HG03439 (cell line): ENCODE measurements at regions not wholly inside any gene's neighbourhood (a gene's known extent, or its start where the extent isn't known, plus 50 kb on each side); places are given as distances from the start of the nearest gene placed in this dataset.
A peak's percentile ranks its signal among the peaks of the same experiment; 100 is the strongest.
"Not testable (repeated sequence)": the region's sequence is repeated elsewhere in the genome, so short reads cannot be mapped to it uniquely, and the experiment has no call there.

Experiments used
- ATAC-seq: cut with Tn5 transposase; IDR thresholded peaks from one replicate; pipeline ENCODE4 v1.9.1; 2021; ENCODE audit warnings: mild to moderate bottlenecking, moderate library complexity; ENCODE audit not compliant: unreplicated experiment

DNA sequence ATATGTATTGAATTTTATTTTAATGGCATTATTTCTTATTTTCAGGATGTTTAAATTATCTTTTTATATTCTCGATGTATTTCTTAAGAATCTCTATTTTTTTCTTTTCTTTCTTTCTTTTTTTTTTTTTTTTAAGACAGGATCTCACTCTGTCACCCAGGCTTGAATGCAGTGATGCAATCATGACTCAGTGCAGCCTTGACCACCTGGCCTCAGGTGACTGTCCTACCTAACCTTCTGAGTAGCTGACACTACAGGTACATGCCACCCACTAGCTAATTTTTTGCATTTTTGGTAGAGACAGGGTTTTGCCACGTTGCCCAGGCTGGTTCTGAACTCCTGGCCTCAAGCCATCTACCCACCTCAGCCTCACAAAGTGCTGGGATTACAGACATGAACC, 143.8 kb upstream of the LAMA2 start:
- no peak for ATAC-seq

DNA sequence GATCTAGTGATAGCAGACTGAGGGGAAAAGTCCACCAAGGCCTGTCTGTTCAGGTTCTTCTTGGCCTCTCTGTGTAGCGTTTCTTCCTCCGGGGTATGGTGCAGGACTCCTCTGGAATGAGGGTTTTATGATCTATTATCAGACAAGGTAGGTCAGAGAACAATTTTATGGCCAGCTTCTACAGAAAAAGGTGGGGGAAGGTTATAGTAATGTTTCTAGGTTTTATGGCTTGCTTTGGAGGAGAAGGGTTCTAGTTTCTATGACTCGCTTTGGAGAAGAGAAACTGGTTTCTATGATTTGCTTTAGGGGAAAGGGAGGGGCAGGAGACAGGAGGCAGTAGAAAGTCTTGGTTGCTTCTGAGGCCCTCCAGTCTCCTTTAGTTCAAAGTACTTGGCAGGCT, 144.8 kb upstream of the LAMA2 start:
- ATAC-seq: no peak

DNA sequence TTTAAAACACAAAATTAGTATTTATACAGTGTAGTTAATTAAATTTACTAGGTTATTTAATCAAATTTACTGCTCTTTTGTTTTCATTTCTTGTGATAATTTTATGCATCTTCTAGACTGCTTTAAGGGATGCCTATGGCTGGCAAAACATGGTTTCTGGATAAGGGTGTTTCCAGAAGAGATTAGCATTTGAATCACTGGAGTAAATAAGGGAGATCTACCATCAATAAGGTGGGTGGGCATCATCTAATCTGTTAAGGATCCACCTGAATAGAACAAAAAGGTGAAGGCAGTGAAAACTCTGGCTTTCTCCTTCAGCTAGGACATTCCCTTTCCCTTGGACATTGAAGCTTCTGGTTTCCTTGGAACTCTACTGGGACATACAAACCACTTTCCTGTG, 146.2 kb upstream of the LAMA2 start:
- ATAC-seq: no peak

DNA sequence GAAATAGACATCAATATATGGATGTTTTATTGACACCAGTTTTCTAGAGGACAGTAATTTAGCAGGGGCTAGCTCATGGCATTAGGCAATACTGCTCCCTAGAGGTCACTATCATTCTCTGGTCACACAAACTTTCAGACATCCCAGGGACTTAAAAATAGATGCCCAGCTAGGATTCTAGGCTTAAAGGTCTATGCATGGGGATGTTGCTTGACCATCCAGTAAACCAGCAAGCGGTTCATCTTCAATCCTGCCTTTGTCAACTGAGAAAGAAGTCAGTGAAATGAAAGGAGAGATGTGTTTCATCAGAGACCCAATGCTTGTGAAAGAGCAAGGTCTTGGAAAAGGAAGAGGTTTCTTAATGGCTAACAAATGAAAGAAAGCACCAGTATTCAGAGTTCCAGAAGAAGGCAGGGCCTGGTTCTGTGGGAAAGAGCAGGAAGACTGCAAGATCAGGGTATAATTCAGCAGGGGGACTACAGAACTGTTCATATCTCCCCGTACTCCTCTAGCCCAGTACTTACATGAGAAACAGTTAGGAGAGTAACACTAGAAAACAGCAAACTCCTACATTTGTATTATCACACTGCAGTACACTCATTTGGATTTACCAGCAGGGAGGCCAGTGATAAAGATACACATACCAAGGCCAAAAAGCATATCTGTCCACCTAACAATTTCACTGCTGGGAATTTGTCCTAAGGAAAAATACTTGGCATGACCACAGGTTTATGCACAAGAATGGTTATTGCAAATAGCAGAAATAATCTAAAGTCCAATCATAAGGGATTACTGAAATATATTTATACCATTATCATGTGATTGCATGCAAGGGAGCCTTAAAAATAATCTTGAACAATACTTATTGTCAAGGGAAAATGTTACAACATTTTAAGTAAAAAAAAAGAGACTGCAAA, 151.4 kb upstream of the LAMA2 start:
- peak; percentile 59 for ATAC-seq

DNA sequence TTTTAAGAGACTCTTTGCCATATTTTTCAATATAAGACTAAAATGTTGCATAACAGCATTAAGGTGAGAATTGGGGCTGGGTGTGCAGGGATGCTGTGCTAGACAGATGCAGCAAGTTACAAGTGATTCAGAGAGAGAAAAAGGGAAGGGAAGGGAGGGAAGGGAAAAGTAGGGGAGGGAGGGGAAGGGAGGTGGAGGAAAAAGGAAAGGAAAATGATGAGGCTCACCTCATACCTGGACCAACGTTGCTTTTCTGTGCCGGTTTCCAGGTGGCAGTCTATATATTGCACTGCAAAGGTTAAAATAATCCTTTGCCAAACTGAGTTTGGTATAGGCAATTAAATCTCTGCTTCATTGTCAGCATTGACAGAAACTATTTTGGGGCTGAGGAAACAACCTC, 155.4 kb upstream of the LAMA2 start:
- no peak for ATAC-seq

DNA sequence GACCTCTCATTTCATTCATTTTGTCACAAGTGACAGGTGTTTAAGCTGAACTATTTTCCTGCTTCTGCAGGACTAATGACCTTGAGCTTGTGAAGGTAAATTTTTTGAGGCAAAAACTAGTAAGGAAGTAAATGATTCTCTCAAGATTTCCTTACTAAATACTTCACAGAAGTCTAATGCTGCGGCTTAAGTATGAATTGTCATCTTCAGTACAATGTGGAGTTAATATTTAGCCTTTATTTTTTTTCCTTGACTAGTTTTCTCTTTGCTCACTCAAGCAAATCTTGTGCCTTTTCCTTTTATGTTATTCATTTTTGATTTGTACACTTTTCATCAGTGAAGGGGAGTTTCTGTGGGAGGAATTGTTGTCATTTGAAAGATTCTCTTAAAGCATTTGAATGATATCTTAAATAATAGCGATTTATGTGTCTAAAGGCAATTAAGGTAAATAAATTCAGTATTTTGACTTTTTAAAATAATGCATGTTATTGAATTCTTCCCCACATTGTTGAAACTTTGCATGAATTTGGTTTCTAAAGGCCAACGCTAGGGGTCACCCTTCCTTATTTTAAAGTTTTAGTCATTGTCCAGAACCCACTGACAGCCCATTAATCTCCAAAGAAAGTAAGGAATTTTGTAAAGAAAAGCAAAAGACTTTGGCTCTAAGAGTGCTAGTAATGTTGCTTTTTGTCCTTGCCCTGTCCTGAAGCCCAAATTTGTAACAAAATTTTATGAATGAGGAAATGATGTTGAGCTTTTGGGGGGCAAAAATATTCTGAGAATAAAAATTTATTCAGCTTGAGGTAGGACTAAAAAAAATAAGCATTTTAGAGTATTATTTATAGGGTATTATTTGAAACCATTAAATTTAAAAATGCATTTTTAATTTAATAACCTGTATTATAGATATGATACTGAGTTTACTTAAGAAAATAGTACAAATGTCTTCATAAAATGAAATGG, 157.4 kb upstream of the LAMA2 start:
- ATAC-seq: no peak

DNA sequence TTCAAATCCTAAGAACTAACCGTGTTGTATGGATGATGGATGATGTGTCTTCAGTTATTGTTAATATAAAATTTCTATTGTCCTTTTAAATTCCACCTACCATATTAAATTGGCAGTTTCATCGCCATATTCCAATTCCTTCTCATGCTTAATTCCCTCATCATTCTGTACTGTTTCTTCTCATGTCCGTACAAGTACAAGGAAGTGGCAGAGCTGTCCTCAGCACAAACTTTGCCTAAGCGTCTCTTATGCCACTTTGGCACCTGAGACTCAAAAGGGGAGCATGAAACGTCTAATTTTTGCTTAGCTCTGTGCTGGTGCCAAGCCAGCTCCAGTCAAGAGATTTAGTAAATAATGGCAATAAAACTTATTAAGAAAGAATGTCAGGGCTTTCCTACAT, 158.2 kb upstream of the LAMA2 start:
- ATAC-seq: no peak

DNA sequence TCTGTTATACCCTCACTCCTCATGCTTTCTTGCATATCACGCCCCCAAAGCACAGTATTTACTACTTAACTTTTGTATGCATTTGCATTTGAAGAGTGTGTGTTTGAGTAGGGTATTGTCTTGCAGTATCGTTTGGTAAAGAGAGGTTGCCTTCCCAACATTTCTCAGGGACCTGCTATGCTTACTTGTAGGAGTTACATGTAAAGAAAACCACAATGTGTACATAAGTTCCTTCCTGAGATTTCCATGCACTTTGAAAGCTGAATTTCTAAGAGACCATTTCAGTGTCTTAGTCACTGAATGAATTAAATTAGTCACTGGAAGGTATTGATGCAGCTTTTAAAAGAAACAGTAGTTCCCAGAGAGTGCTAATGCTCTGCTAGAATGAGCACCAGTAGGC, 159.3 kb upstream of the LAMA2 start:
- ATAC-seq: no peak

DNA sequence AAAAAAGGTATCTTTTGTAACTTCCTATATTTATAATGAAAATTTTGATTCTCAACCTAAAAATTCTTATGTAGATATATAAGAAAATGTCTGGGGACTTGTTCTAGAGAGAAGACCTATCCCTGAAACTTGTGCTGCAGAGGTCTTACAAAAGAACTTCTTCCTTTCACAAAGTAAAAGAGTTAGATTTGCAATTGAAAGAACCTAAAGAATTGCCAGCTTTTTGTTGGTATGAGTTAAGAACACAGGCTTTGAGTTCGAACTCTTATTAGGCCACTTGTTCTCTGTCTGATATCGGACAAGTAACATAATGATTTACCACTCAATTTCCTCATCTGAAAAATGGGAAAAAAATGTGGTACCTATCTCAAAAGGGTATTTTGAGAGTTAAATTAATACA, 162.0 kb upstream of the LAMA2 start:
- no peak for ATAC-seq

DNA sequence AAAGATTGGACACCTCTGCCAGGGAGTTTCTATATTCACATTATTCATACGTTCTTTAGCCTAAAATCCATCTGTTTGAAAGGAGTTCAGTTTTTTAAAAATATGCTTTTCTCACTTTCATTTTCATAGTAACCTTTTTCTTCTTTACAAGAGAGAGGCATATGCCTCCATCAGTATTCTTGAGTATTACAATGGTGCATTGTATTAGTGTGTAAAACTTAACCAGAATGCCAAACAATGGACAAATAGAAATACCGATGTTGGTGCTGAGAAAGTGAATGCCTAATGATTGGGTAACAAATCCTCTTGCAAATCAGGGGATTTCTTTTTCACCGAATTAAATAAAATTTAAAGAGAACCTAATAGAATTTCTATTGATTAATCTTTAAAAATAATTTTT, 163.2 kb upstream of the LAMA2 start:
- ATAC-seq: no peak

DNA sequence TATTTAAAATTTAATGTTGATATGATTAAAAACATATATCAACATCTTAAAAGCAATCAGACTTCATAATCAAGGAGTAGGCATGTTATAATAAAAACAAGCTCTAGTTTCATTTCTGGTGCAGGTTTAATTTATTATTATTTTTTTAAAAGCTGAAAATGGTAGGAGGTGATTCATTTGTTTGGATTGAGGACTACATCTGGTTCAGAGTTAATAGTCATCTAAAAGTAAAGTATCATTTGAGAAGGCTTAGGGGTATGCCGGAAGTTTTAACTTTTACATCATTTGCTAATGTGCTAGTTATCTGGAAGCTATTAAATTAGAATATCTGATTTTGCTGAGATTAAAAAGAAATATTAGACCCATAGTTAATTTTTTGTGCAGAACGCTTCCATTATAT, 169.5 kb upstream of the LAMA2 start:
- no peak for ATAC-seq

DNA sequence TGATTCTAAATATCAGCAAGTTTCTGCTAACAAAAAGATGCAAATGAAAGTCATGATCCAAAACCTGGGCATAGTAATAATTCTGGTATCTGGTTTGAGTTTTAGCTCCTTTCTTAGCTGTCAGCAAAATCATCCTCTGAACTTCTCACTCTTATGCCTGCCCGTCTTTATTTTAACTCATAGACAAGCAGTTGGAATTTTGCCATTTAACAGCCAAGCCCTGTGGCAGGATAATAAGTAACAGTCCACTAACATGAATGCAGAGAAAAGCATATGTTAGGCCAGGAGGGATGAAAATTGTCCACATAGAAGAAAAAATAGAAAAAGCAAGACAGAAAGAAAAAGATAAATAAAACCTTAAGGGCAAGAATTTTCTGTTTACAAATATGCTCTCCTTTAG, 170.0 kb upstream of the LAMA2 start:
- no peak for ATAC-seq

DNA sequence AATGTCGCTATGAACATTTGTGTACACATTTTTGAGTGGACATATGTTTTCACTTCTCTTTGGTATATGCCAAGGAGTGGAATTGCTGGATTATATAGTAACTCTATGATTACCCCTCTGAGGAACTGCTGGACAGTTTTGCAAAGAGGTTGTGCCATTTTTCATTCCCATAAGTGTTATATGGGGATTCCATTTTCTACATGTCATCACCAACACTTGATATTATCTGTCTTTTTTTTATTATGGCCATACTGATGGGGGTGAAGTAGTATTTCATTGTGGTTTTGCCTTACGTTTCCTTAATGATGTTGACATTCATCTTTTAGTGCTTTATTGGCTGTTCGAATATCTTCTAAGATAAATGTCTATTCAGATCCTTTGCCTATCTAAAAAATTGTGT, 171.8 kb upstream of the LAMA2 start:
- ATAC-seq: no peak

DNA sequence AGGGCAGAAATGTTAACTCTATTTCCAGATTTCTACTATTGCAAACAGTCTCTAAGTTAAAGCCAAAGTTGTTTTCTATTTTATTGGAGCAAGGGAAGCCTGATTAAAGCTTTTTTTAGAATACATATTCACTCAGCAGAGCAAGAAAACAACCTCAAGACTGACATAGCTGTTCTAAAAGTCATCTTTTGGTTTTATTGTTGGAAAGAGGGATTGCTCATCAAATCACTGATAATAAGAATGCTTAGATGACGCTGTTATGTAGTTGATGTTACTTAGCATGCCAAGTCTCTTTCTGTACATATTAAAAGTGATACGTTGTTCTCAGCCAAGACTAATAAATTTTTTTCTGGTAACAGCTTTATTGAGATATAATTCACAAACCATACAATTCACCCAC, 172.6 kb upstream of the LAMA2 start:
- ATAC-seq: no peak

DNA sequence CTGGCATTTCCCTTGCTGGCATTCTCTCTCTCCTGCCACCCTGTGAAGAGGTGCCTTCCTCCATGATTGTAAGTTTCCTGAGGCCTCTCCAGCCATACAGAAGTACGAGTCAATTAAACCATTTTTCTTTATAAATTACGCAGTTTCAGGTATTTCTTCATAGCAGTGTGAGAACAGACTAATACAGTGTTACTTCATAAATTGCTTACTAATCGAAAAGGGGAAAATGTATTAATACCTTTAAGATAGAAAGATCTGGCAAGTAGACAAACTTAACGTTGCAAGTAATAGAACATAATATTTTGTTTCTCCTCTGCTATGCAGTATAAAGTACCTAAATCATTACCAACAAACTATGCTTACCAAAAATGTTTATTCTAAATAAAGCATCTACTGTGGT, 178.3 kb upstream of the LAMA2 start:
- no peak for ATAC-seq

DNA sequence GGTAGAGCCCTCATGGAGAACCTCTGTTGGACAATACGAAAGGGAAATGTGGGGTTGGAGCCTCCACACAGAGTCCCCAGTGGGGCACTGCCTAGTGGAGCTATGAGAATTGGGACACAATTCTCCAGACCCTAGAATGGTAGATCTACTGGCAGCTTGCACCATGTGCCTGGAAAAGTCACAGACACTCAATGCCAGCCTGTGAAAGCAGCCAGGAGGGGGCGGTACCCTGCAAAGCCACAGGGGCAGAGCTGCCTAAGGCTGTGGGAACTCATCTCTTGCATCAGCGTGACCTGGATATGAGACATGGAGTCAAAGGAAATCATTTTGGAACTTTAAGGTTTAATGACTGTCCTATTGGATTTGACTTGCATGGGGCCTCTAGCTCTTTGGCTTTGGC, 179.1 kb upstream of the LAMA2 start:
- not testable (repeated sequence) for ATAC-seq

DNA sequence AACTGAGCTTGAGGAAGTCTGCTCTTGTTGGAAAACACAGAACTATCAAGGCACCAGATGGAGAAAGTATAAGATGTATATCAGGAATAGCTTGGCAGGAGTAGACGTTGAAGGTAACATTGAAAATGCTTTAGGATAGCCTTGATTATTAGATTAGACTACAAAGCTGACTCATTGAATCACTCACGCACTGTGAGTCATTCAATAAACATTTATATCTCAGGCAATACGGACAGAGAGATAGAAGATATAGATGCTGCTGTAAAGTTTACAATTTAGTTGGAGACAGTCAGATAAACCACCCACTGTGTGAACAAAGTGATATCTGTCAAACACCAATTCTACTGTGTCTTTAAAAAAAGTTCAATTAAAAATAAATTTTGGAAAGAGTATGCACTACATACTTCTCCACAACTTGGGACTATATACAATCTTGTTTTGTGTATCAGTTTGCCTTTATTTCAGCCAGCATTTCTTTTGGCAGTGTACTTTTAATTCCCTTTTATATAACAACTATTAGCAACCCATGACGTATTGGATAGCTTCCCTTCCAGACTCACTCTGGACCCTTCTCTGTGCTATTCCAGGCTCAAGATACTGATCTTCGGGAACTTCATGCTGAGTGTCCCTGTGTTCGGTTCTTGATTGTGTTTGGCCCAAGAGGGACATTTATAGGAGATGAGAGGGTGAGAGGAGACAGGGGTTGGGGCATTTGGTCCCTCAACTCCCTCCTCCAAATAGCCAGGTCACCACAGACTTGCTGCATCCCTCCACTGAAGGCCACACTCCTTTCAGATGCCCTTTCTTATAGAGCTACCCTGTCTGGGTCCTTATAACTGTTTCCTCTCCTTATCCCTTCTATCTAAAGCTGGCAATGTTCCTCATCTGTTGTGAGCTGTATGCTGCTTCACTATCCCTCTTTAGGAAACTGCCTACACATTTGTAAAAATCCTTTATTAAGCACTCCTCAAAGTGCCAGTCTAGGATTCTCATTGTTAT, 176.6 kb upstream of the PTPRK start:
- ATAC-seq: no peak

DNA sequence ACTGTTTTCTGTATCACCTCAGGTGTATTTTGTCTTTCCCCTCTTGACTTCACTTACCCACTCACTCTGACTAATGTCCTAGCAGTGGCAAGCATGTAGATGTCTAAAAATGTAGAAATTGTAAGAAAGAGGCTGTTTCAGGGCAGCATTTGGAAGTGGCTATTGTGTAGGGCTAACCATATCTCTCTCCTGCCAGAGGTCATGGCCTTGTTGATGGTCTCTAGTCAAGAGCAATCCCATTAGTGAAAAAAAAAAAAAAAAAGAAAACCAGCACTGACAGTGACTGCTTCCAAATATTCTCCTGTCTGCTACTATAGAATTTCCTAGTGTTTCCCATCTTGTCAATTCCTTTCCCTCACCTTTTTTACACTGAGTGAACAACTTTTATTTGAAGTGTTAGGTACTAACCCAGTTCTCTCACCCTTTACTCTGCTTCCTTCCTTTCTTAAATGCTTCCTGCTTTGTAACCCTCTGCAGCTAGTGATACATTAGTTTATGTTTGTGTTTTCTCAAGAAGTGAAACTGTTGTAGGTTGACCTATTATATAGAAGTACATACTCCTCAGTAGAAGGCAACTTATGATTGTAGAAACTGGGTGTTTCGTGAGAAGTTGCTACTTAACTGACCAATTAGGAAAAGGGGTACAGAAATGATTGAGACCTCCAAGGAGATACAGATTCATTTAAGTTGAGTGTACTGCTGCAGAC, 174.1 kb upstream of the PTPRK start:
- ATAC-seq: no peak

DNA sequence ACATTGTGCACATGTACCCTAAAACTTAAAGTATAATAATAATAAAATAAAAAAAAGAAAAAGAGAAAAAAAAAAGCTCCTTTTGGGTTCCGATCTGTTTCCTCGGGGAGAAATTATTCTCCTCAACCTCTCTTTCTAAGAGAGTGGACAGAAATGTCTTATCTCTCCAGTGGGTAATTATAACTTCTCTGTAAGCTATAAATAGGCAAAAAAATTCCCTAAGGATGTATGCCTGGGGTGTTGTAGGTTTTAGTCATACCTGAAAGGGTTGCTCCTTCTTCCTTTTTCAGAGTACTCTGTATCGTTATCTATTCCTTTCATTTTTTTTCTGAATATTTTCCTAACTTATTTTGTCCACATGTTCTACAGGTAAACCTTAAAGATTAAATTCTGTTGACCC, 169.7 kb upstream of the PTPRK start:
- ATAC-seq: no peak

DNA sequence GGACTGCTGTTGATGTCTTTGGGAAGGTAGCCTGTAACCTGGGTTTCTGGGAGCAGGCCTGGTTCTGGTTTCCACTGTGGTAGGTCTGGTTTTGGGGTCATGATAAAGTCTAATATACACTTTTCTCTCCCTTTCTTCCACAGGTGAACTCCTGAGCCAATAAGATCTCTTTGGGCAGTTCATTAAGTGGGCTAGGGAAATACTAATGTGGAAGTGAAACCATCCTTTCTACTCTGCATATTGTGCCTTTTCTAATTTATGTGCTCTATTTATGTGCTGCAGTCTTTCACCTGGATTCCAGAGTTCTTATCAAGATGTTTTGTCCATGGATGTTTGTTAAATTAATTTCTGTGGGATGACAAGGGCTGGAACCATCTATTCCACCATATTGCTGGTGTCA, 165.7 kb upstream of the PTPRK start:
- ATAC-seq: no peak
